Fibroblast of mammary gland (primary cell): ENCODE measurements at regions not wholly inside any gene's neighbourhood (a gene's known extent, or its start where the extent isn't known, plus 50 kb on each side); places are given as distances from the start of the nearest gene placed in this dataset.

Experiments used
- DNase-seq: peaks from one replicate; pipeline ENCODE4 v3.0.0-alpha.2; 2010; ENCODE audit warnings: low read depth
- H3K4me3 ChIP-seq: 2 replicates; pipeline ENCODE4 v1.5.1; 2011; ENCODE audit warnings: low read depth, mild to moderate bottlenecking, low read length, moderate library complexity; ENCODE audit not compliant: control insufficient read depth
- CTCF ChIP-seq: conservative IDR thresholded peaks from 2 replicates; pipeline ENCODE4 v1.5.1; 2011; ENCODE audit warnings: low read depth, low read length, inconsistent platforms; ENCODE audit not compliant: control insufficient read depth, insufficient read depth

GRCh38 chr7:46739518-46740234 is 818.6 kb upstream of the IGFBP3 start:
- H3K4me3 ChIP-seq, result no peak overlapping the region
- no peak for DNase-seq
- no peak for TF ChIP-seq CTCF

GRCh38 chr7:46738796-46739195 is 817.7 kb upstream of the IGFBP3 start:
- TF ChIP-seq CTCF, result no peak
- DNase-seq, result peak; percentile 17
- H3K4me3 ChIP-seq, result no peak overlapping the region

- H3K4me3 ChIP-seq, result no peak overlapping the region
- DNase-seq, result no peak
- TF ChIP-seq CTCF, result no peak
These were observed 817.1 kb upstream of the IGFBP3 start for GRCh38 chr7:46738165-46738564.

GRCh38 chr7:46725838-46726237 is 804.8 kb upstream of the IGFBP3 start:
- no peak for TF ChIP-seq CTCF
- no peak overlapping the region for H3K4me3 ChIP-seq
- DNase-seq, result peak; percentile 74

GRCh38 chr7:46725136-46725535 is 804.1 kb upstream of the IGFBP3 start:
- TF ChIP-seq CTCF, result no peak
- H3K4me3 ChIP-seq, result no peak overlapping the region
- DNase-seq, result no peak

- DNase-seq, result no peak
- TF ChIP-seq CTCF, result no peak
- H3K4me3 ChIP-seq, result no peak overlapping the region
These were observed 802.7 kb upstream of the IGFBP3 start for GRCh38 chr7:46723742-46724141.

GRCh38 chr7:46723003-46723402 is 801.9 kb upstream of the IGFBP3 start:
- no peak for TF ChIP-seq CTCF
- no peak overlapping the region for H3K4me3 ChIP-seq
- no peak for DNase-seq
